GM12873 (cell line): ENCODE measurements at regions not wholly inside any gene's neighbourhood (a gene's known extent, or its start where the extent isn't known, plus 50 kb on each side); places are given as distances from the start of the nearest gene placed in this dataset.

Experiments
- CTCF ChIP-seq: IDR thresholded peaks from 2 replicates; pipeline ENCODE4 v1.5.1; 2012; ENCODE audit warnings: low read depth, mild to moderate bottlenecking, moderate library complexity, low read length, control low read depth; ENCODE audit not compliant: insufficient read depth; ENCODE audit errors: missing control alignments

GRCh38 chr11:45087086-45087899 is 59.1 kb upstream of the PRDM11 start:
- TF ChIP-seq CTCF: no peak

GRCh38 chr11:45087900-45088160 is 58.6 kb upstream of the PRDM11 start:
- no peak for TF ChIP-seq CTCF

GRCh38 chr11:45089251-45089650 is 57.2 kb upstream of the PRDM11 start:
- TF ChIP-seq CTCF: no peak

- no peak for TF ChIP-seq CTCF
These were observed 56.6 kb upstream of the PRDM11 start for GRCh38 chr11:45089676-45090499.

GRCh38 chr11:45090607-45091006 is 55.8 kb upstream of the PRDM11 start:
- no peak for TF ChIP-seq CTCF

GRCh38 chr11:45091563-45092403 is 54.7 kb upstream of the PRDM11 start:
- no peak for TF ChIP-seq CTCF

- TF ChIP-seq CTCF: no peak
These were observed 54.0 kb upstream of the PRDM11 start for GRCh38 chr11:45092404-45092785.
